ENCODE measurements at regions not wholly inside any gene's neighbourhood (a gene's known extent, or its start where the extent isn't known, plus 50 kb on each side); places are given as distances from the start of the nearest gene placed in this dataset.

GRCh38 chr2:225226441-225226840, 173.1 kb upstream of the NYAP2 start:
- no peak overlapping the region for H3K27ac ChIP-seq (ENCODE audit: insufficient read depth in 1 of 2, low read depth in 1 of 2, low read length in 2 of 2, poor library complexity in 1 of 2, severe bottlenecking in 2 of 2)
- no peak for DNase-seq
- POLR2A ChIA-PET = no interaction called here
- no CpG with 5 or more reads among the region's 4 CpGs for WGBS (ENCODE audit: insufficient coverage)
- no peaks in the 10 kb centered on the region for H3K27me3 ChIP-seq (replicated peaks in 2 of 5; ENCODE audit: control insufficient read depth in 4 of 5, insufficient read depth in 5 of 5, low read length in 4 of 5)
- H3K36me3 ChIP-seq (ENCODE audit: control insufficient read depth in 4 of 4, insufficient read depth in 4 of 4, low read length in 3 of 4) = no peaks in the 10 kb centered on the region
- CTCF ChIA-PET = no interaction called here
- no peak overlapping the region for H3K4me3 ChIP-seq (ENCODE audit: control insufficient read depth in 1 of 7, extremely low read depth in 1 of 7, insufficient read depth in 4 of 7, low read depth in 2 of 7, low read length in 6 of 7)
- H3K4me1 ChIP-seq (ENCODE audit: control extremely low read depth in 1 of 4, control insufficient read depth in 4 of 4, insufficient read depth in 4 of 4, low read length in 3 of 4) = no peaks in the 10 kb centered on the region
- no peaks in the 10 kb centered on the region for H3K9me3 ChIP-seq (ENCODE audit: control extremely low read depth in 1 of 5, control insufficient read depth in 4 of 5, insufficient read depth in 2 of 5, low read depth in 1 of 5, low read length in 4 of 5)

GRCh38 chr2:225223301-225223700, 176.2 kb upstream of the NYAP2 start:
- H3K27ac ChIP-seq (ENCODE audit: insufficient read depth in 1 of 2, low read depth in 1 of 2, low read length in 2 of 2, poor library complexity in 1 of 2, severe bottlenecking in 2 of 2) = no peak overlapping the region
- ChIA-PET CTCF (no interaction called here), POLR2A (no interaction called here)
- H3K4me3 ChIP-seq (ENCODE audit: control insufficient read depth in 1 of 7, extremely low read depth in 1 of 7, insufficient read depth in 4 of 7, low read depth in 2 of 7, low read length in 6 of 7) = no peak overlapping the region
- no peak for DNase-seq
- no peaks in the 10 kb centered on the region for H3K36me3 ChIP-seq (ENCODE audit: control insufficient read depth in 4 of 4, insufficient read depth in 4 of 4, low read length in 3 of 4)
- no peaks in the 10 kb centered on the region for H3K9me3 ChIP-seq (ENCODE audit: control extremely low read depth in 1 of 5, control insufficient read depth in 4 of 5, insufficient read depth in 2 of 5, low read depth in 1 of 5, low read length in 4 of 5)
- no peaks in the 10 kb centered on the region for H3K4me1 ChIP-seq (ENCODE audit: control extremely low read depth in 1 of 4, control insufficient read depth in 4 of 4, insufficient read depth in 4 of 4, low read length in 3 of 4)
- H3K27me3 ChIP-seq (replicated peaks in 2 of 5; ENCODE audit: control insufficient read depth in 4 of 5, insufficient read depth in 5 of 5, low read length in 4 of 5) = no peaks in the 10 kb centered on the region

GRCh38 chr2:225207471-225207870, 165.2 kb upstream of the DOCK10 start:
- Histone ChIP-seq H3K4me1 (ENCODE audit: control extremely low read depth in 1 of 4, control insufficient read depth in 4 of 4, insufficient read depth in 4 of 4, low read length in 3 of 4) (no peaks in the 10 kb centered on the region), H3K9me3 (ENCODE audit: control extremely low read depth in 1 of 5, control insufficient read depth in 4 of 5, insufficient read depth in 2 of 5, low read depth in 1 of 5, low read length in 4 of 5) (no peaks in the 10 kb centered on the region), H3K4me3 (ENCODE audit: control insufficient read depth in 1 of 7, extremely low read depth in 1 of 7, insufficient read depth in 4 of 7, low read depth in 2 of 7, low read length in 6 of 7) (no peak overlapping the region), H3K36me3 (ENCODE audit: control insufficient read depth in 4 of 4, insufficient read depth in 4 of 4, low read length in 3 of 4) (no peaks in the 10 kb centered on the region), H3K27me3 (replicated peaks in 2 of 5; ENCODE audit: control insufficient read depth in 4 of 5, insufficient read depth in 5 of 5, low read length in 4 of 5) (no peaks in the 10 kb centered on the region), H3K27ac (ENCODE audit: insufficient read depth in 1 of 2, low read depth in 1 of 2, low read length in 2 of 2, poor library complexity in 1 of 2, severe bottlenecking in 2 of 2) (no peak overlapping the region)
- DNase-seq = no peak
- POLR2A ChIA-PET = interaction anchor here (0.7 kb wide), 1 partner anchor 71 kb away, joined by 4 read pairs; no protein-coding TSS in a partner anchor
- WGBS (ENCODE audit: insufficient coverage) = 0% methylated on average over 1 of the region's 3 CpGs
- CTCF ChIA-PET = no interaction called here

GRCh38 chr2:225207043-225207442, 164.8 kb upstream of the DOCK10 start:
- no peak for DNase-seq
- Histone ChIP-seq H3K36me3 (ENCODE audit: control insufficient read depth in 4 of 4, insufficient read depth in 4 of 4, low read length in 3 of 4) (no peaks in the 10 kb centered on the region), H3K27me3 (replicated peaks in 2 of 5; ENCODE audit: control insufficient read depth in 4 of 5, insufficient read depth in 5 of 5, low read length in 4 of 5) (no peaks in the 10 kb centered on the region), H3K4me3 (ENCODE audit: control insufficient read depth in 1 of 7, extremely low read depth in 1 of 7, insufficient read depth in 4 of 7, low read depth in 2 of 7, low read length in 6 of 7) (no peak overlapping the region), H3K27ac (ENCODE audit: insufficient read depth in 1 of 2, low read depth in 1 of 2, low read length in 2 of 2, poor library complexity in 1 of 2, severe bottlenecking in 2 of 2) (no peak overlapping the region), H3K9me3 (ENCODE audit: control extremely low read depth in 1 of 5, control insufficient read depth in 4 of 5, insufficient read depth in 2 of 5, low read depth in 1 of 5, low read length in 4 of 5) (no peaks in the 10 kb centered on the region), H3K4me1 (ENCODE audit: control extremely low read depth in 1 of 4, control insufficient read depth in 4 of 4, insufficient read depth in 4 of 4, low read length in 3 of 4) (no peaks in the 10 kb centered on the region)
- ChIA-PET POLR2A (no interaction called here), CTCF (no interaction called here)
- WGBS (ENCODE audit: insufficient coverage) = no CpG with 5 or more reads among the region's 1 CpG

- no peaks in the 10 kb centered on the region for H3K4me1 ChIP-seq (ENCODE audit: control extremely low read depth in 1 of 4, control insufficient read depth in 4 of 4, insufficient read depth in 4 of 4, low read length in 3 of 4)
- whole genome bisulfite sequencing (ENCODE audit: insufficient coverage) = no CpG with 5 or more reads among the region's 1 CpG
- no peaks in the 10 kb centered on the region for H3K9me3 ChIP-seq (ENCODE audit: control extremely low read depth in 1 of 5, control insufficient read depth in 4 of 5, insufficient read depth in 2 of 5, low read depth in 1 of 5, low read length in 4 of 5)
- H3K4me3 ChIP-seq (ENCODE audit: control insufficient read depth in 1 of 7, extremely low read depth in 1 of 7, insufficient read depth in 4 of 7, low read depth in 2 of 7, low read length in 6 of 7) = no peak overlapping the region
- H3K27ac ChIP-seq (ENCODE audit: insufficient read depth in 1 of 2, low read depth in 1 of 2, low read length in 2 of 2, poor library complexity in 1 of 2, severe bottlenecking in 2 of 2) = no peak overlapping the region
- CTCF ChIA-PET = no interaction called here
- POLR2A ChIA-PET = no interaction called here
- H3K36me3 ChIP-seq (ENCODE audit: control insufficient read depth in 4 of 4, insufficient read depth in 4 of 4, low read length in 3 of 4) = no peaks in the 10 kb centered on the region
- DNase-seq = no peak
- no peaks in the 10 kb centered on the region for H3K27me3 ChIP-seq (replicated peaks in 2 of 5; ENCODE audit: control insufficient read depth in 4 of 5, insufficient read depth in 5 of 5, low read length in 4 of 5)
Observed at GRCh38 chr2:225196579-225196978, 154.3 kb upstream of the DOCK10 start.

DNA sequence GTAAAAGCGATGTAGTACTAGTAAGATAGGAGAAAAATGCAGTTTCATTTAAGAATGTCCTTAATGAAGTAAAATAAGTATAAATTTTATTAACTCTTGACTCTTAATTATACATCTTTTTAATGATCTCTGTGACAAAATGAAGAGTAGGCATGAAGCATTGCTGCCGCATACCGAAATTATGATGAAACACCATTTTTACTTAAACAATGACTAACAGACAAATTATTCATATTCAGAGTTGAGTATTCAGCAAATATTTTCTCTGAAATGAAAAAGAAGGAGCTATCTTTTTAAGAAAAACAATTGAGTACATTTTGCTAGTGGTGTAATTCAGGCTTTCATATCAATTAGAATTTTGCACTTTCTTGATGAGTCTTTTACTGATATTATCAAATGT, 150.6 kb upstream of the DOCK10 start:
- Histone ChIP-seq H3K27me3 (replicated peaks in 2 of 5; ENCODE audit: control insufficient read depth in 4 of 5, insufficient read depth in 5 of 5, low read length in 4 of 5) (no peaks in the 10 kb centered on the region), H3K4me1 (ENCODE audit: control extremely low read depth in 1 of 4, control insufficient read depth in 4 of 4, insufficient read depth in 4 of 4, low read length in 3 of 4) (no peaks in the 10 kb centered on the region), H3K4me3 (ENCODE audit: control insufficient read depth in 1 of 7, extremely low read depth in 1 of 7, insufficient read depth in 4 of 7, low read depth in 2 of 7, low read length in 6 of 7) (no peak overlapping the region), H3K27ac (ENCODE audit: insufficient read depth in 1 of 2, low read depth in 1 of 2, low read length in 2 of 2, poor library complexity in 1 of 2, severe bottlenecking in 2 of 2) (no peak overlapping the region), H3K36me3 (ENCODE audit: control insufficient read depth in 4 of 4, insufficient read depth in 4 of 4, low read length in 3 of 4) (no peaks in the 10 kb centered on the region), H3K9me3 (ENCODE audit: control extremely low read depth in 1 of 5, control insufficient read depth in 4 of 5, insufficient read depth in 2 of 5, low read depth in 1 of 5, low read length in 4 of 5) (no peaks in the 10 kb centered on the region)
- ChIA-PET POLR2A (no interaction called here), CTCF (no interaction called here)
- no peak for DNase-seq
- WGBS (ENCODE audit: insufficient coverage) = no CpG with 5 or more reads among the region's 3 CpGs

GRCh38 chr2:225190987-225191386, 148.7 kb upstream of the DOCK10 start:
- no peak overlapping the region for H3K4me3 ChIP-seq (ENCODE audit: control insufficient read depth in 1 of 7, extremely low read depth in 1 of 7, insufficient read depth in 4 of 7, low read depth in 2 of 7, low read length in 6 of 7)
- no peaks in the 10 kb centered on the region for H3K9me3 ChIP-seq (ENCODE audit: control extremely low read depth in 1 of 5, control insufficient read depth in 4 of 5, insufficient read depth in 2 of 5, low read depth in 1 of 5, low read length in 4 of 5)
- H3K27me3 ChIP-seq (replicated peaks in 2 of 5; ENCODE audit: control insufficient read depth in 4 of 5, insufficient read depth in 5 of 5, low read length in 4 of 5) = no peaks in the 10 kb centered on the region
- H3K4me1 ChIP-seq (ENCODE audit: control extremely low read depth in 1 of 4, control insufficient read depth in 4 of 4, insufficient read depth in 4 of 4, low read length in 3 of 4) = no peaks in the 10 kb centered on the region
- whole genome bisulfite sequencing (ENCODE audit: insufficient coverage) = no CpG with 5 or more reads among the region's 1 CpG
- no peak for DNase-seq
- ChIA-PET CTCF (no interaction called here), POLR2A (no interaction called here)
- H3K36me3 ChIP-seq (ENCODE audit: control insufficient read depth in 4 of 4, insufficient read depth in 4 of 4, low read length in 3 of 4) = no peaks in the 10 kb centered on the region
- no peak overlapping the region for H3K27ac ChIP-seq (ENCODE audit: insufficient read depth in 1 of 2, low read depth in 1 of 2, low read length in 2 of 2, poor library complexity in 1 of 2, severe bottlenecking in 2 of 2)

DNA sequence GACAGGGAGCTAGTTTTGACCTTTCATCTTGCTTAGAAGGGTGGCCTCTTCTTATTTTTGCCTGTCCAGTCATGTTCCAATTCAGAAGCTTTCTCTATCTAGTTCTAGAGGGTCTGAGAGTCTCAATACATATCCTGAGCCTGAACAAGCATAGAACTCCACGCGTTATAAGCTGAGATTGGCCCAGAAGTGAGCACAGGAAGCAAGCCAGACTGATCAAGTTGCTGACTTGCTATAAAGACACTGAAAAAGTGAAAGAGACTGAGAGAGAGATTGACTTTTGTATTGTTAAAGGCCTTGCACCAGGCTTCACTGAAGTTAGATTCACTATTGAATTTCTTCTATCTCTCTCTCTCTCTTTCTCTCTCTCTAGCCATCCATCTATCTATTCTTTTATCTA, 142.7 kb upstream of the DOCK10 start:
- WGBS (ENCODE audit: insufficient coverage) = 86% methylated on average over 2 of the region's 2 CpGs
- H3K4me1 ChIP-seq (ENCODE audit: control extremely low read depth in 1 of 4, control insufficient read depth in 4 of 4, insufficient read depth in 4 of 4, low read length in 3 of 4) = no peaks in the 10 kb centered on the region
- ChIA-PET CTCF (no interaction called here), POLR2A (no interaction called here)
- H3K4me3 ChIP-seq (ENCODE audit: control insufficient read depth in 1 of 7, extremely low read depth in 1 of 7, insufficient read depth in 4 of 7, low read depth in 2 of 7, low read length in 6 of 7) = no peak overlapping the region
- no peaks in the 10 kb centered on the region for H3K9me3 ChIP-seq (ENCODE audit: control extremely low read depth in 1 of 5, control insufficient read depth in 4 of 5, insufficient read depth in 2 of 5, low read depth in 1 of 5, low read length in 4 of 5)
- H3K27ac ChIP-seq (ENCODE audit: insufficient read depth in 1 of 2, low read depth in 1 of 2, low read length in 2 of 2, poor library complexity in 1 of 2, severe bottlenecking in 2 of 2) = no peak overlapping the region
- DNase-seq = no peak
- H3K36me3 ChIP-seq (ENCODE audit: control insufficient read depth in 4 of 4, insufficient read depth in 4 of 4, low read length in 3 of 4) = no peaks in the 10 kb centered on the region
- H3K27me3 ChIP-seq (replicated peaks in 2 of 5; ENCODE audit: control insufficient read depth in 4 of 5, insufficient read depth in 5 of 5, low read length in 4 of 5) = no peaks in the 10 kb centered on the region
